ENCODE measurements at regions not wholly inside any gene's neighbourhood (a gene's known extent, or its start where the extent isn't known, plus 50 kb on each side); places are given as distances from the start of the nearest gene placed in this dataset.

DNA sequence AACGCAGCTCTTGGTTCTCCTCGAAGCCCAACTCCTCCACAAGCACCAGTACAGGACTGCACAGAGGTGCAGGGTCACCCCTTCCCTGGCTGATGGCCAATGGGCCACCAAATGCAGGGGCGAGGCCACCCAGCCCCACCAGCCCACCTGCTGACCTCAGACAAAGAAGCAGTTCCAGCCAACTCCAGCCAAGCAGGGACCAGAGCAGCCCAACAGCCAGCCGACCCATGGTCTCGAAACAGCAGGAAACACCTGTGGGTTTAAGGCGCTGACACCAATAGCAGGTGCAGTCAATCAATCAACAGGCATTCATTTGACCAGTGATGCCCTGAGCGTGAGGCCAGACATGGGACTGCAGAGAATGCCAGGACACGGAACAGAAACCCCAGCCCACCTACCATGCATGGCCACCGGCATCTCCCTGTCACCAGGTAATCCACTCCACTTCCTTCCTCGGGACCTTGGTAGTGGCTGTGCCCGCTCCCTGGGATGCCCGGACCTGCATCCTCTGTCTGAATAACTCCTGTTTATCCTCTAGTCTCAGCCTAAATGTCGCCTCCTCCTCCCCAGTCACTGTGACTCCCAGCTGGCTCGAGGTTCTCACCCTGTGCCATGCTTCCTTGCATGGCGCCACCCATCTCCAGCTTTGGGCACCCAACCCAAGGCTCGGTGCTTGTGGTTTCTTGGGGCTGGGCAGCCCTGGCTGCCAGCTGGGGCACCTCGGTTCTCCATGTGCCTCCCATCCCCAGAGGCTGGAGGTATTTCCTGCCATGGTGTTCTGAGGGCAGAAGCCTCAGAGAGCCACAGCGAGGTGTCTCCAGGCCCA is 1475.4 kb downstream of the BRD1 start:
- no peak for DNase-seq

DNA sequence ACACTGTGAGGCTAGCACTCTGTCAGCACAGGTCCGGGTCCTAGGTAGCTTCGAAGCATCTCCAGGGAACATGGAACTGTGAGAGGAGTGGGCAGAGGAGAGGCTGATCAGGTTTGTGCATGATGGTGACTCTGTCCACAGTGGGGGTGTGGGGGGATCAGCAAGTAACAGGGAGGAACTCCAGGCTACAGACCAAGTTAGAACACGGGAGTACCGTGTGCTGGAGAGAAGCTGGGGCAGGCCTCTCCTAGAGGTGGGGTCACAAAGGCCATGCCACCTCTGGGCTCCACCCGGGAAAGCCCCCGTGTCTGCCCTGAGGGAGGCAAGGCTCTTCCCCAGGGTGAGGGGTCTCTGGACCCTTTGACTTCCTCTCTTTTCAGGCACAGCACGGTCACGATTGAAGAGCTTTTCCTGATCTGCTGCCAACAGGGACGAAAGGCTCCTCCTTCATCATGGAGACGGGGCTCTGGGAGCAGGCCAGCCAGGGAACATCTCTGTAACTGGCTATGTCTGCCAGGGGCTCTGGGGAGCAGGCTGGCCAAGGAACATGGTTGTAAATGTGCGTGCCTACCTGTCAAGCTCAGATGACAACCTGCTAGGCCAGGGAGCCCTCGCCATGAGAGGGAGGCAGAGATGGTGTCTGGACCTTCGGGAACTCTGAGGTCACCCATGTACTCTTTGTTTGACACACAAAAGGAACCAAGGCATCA is 1476.1 kb downstream of the BRD1 start:
- DNase-seq: no peak

DNA sequence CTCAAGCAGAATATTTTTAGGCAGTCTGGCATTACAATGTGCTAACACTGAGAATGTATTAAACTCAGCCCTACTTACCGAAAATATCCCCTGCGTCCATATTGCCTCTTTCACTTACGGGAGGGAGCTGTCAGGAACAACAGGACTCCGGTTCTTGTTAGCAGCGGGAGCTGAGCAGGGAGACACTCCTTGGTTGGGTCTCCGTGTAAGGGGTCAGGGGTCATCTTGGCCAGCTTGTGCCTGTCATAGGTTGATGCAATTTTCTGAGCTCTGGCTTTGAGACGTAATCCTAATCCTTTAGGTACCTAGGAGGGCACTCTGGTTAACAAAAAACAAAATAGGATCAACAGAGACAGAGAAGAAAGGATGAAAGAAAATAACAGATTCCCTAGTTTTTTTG is 1477.2 kb downstream of the BRD1 start:
- no peak for DNase-seq

DNA sequence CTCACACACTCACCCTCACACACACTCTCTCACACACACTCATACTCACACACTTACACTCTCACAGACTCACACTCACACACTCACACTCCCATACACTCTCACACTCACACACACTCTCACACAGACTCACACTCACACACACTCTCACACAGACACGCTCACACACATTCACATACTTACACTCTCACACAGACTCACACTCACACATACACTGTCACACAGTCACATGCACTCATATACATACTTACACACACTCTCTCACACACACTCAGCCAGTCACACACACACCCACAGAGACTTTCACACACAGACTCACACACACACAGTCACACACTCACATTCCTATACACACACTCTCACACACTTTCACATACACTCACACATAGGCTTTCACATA is 1478.8 kb downstream of the BRD1 start:
- DNase-seq: no peak

DNA sequence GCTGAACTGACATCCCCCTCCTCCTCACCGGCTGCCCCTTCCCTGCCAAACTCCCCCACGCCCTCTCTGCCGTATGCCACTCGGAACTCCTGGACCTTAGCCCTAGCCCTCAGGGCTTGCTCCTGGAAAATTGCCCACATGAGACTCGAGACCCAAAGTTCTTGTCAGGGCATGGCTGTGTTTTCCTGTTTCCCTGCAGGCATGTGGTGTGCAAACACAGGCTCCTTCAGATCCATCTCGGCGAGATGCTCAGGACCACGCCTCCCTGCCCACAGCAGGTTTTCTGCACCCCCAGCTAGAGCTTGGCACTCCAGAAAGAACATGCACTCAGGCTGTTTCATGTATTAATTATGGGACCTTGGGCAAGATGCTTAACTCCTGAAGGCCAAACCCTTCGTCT is 1480.4 kb downstream of the BRD1 start:
- DNase-seq: no peak

DNA sequence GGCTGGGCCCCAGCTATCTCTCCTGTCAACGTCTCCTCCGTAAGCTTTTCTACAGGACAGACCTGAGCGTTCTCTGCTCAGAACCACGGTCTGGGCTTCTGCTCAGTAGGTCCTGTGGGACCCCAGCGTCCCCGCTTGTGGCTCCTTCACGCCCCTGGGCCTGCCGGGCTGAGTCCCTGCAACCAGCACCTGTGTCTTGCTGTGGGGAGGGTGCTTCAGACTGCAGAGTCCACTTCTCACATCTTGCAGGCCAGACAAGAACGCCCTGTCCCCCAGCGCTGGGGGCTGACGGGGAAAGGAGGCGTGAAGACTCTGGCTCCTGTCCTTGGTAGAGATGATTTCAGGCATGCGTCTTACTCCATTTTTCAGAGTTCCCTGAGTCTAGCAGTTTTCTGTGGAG is 1480.8 kb downstream of the BRD1 start:
- no peak for DNase-seq

DNA sequence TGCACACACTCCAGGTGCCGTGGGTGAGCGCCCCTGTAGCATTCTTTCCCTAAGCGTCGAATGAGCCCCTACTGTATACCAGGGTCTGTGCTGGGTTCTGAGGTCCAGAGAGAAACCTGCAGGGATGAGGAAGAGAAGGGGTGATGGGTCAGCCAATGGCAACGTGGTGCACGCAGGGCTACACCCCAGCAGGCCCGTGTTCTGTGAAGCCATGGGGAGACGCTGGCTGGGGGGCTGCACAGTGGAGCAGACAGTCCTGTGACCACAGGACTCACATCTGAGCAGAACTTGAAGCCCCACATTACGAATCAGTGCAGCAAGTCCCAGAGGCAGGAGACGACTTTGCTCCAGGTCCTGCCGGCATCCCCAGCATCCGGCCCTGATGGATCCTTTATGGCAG is 1481.4 kb downstream of the BRD1 start:
- no peak for DNase-seq

DNA sequence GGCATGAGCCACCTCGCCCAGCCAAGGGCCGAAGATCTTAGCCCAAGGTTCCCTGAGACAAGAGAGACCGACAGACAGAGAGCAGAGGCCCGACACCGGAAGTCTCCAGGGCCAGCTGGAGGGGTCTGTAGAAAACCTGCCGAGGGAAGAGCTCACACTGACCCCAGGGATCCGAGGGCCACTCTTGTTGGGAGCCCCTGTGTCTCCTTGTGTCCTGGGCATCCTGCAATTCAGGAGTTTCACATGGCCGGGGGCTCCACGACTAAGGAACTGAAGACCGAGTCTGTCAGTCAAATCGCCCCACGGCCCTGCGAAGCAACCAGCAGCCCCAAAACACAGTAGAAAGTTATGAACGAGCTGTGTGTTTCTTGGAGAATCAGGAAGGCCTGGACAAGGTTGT is 1482.0 kb downstream of the BRD1 start:
- no peak for DNase-seq

DNA sequence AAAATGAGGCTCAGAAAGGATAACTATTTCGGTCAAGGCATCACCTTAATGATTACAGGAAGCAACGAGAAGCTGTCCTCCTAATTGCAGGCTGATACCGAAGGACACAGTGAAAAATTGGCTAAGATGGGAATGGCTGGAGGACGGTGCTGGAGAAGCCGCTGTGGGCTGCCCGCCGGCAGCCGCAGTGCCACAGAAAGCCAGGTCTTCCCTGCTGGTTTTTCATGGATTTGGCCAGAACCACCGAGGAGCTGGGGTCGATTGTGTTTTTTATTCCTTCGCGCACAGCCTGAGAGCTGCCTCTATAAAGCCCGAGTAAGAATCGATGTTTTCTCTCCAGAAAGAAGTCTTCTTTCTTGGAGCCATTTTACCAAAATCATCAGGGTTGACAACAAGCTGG is 1484.2 kb downstream of the BRD1 start:
- DNase-seq: no peak

DNA sequence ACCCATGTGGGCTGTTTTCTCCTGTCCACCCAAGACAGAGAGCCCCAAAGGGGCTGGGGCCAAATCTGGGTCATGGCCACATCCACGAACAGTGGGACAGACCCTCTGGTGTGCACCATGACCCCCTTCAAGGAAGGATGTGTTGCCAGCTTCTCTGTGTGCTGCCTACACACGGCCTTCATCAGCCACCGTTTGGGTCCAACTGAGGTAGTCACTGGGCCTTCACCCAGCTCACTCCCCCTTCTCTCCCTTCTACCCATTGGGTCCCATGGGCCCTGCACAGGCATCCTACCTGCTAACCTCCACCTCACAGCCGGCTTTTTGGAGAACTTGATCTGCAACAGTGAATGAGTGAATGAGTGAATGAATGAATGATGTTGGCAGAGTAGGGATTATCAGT is 1484.9 kb downstream of the BRD1 start:
- no peak for DNase-seq

DNA sequence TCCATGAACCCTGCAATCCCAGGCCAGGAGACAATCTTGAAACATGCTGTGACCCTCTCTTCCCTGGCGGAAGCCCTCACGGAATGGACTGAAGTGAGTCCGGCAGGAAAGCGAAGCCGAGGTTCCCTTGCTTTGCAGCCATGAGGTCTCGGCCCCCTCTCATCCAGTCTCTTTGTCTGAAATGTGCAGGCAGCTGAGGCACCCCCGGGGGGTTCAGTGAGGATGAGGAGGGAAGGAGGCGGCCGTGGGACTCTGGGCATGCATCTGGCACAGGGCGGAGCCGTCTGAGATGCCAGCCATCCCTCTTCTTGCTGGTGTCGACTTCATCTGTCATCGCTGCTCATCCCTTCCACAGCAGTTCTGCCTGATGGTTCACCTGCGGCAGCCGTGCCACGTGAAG is 1485.7 kb downstream of the BRD1 start:
- DNase-seq: no peak

DNA sequence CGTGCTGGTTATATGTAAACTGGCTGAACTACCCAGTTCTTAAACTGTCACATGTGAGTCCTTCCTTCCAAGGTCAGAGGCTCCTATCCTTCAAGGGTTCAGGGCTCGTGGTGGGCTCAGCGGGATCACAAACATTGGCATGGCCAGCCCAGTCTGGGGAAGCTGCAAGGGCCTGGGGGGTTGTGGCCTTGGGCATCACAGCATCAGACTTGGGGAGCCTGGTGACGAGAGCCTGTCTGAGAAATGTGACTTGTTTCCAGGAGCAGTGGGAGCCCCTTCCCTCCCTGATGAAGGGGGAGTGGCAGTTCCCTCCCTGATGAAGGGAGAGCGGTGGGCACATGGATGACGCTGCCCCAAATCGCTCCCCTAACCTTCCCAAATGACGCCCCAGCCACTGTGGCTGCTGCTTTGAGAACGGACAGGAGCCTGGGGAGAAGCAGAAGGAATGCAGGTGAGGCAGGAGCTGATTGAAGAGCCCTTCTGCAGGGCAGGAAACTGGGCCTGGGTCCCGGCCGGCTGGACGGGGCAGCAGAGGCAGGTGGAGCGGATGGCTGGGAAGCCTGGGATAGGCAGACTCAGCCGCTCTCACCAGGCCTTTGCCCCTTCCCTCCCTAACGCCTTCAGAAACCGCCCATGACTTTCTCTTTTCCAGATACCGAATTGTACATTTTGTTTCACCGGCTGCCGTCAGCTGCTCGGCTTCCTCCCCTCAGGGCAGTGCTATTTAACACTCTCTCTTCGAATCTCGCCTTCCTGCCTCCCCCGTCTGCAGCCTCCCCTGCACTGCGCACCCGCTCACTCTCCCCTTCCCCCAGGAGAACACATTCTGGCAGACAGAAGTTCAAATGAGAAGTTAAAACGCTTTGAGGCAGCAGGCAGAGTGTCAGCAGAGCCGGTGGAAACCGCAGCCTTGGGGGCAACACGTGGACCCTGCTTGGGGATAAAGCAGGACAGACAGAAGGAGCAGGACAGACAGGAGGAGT is 1486.7 kb downstream of the BRD1 start:
- no peak for DNase-seq

DNA sequence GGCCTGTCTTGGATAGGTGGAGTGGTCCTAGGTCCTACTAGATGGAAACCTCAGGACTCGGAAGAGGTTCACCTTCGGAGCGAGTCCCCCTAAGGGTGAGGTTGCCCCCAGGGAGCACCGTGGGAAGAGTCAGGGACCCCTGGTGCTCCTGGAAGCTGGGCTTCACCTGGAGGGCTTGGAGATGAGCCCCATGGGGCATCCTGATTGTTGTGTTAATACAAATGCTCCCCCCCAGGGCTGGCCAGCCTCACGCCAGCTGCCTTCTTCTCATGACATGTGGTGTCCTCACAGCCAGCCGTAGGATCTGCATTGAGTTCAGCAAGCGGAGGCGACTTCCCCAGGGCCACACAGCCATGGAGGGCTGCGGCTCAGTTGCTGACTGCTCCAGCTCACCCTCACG is 1487.5 kb downstream of the BRD1 start:
- no peak for DNase-seq

DNA sequence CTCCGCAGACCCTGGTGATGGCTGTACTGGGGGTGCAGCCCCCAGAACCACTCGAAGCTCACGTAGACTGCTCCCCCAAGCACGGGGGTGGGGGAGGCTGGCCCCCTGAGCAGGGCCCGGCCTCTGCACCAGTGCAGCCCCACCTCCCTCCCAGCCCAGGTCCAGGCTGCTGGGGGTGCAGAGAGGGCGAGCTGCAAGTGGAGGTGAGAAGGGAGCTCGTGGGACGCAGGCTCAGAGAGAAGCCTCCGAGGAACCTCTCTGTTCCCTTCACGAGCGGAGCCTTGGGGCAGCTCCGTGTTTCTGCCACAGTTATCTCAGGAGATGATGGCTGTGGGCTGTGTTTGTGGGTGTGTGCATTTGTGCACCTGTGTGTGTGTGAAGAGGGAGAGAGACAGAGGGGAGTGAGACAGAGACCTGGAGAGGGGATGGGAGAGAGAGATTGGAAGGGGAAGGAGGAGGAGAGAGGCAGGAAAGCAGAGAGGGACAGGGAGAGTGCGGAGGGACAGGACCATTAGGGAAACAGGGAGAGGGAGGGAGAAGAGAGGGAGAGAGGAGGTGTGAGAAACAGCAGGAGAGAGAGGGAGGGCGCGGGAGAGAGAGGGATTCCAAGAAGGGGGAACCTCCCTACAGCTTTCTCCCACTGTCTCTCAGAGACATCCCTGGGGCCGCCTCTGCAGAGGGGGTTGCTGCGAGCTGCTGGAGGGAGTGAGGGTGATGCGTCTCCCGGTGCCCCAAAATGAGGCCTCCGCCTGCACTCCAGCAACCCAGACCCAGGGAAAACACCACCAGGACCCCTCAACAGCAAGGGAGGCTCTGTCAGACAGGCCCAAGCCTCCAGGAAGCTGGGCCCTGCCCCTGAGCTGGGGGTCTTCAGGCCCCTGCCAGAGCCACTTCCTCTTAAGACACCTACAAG is 1488.6 kb downstream of the BRD1 start:
- DNase-seq: no peak

DNA sequence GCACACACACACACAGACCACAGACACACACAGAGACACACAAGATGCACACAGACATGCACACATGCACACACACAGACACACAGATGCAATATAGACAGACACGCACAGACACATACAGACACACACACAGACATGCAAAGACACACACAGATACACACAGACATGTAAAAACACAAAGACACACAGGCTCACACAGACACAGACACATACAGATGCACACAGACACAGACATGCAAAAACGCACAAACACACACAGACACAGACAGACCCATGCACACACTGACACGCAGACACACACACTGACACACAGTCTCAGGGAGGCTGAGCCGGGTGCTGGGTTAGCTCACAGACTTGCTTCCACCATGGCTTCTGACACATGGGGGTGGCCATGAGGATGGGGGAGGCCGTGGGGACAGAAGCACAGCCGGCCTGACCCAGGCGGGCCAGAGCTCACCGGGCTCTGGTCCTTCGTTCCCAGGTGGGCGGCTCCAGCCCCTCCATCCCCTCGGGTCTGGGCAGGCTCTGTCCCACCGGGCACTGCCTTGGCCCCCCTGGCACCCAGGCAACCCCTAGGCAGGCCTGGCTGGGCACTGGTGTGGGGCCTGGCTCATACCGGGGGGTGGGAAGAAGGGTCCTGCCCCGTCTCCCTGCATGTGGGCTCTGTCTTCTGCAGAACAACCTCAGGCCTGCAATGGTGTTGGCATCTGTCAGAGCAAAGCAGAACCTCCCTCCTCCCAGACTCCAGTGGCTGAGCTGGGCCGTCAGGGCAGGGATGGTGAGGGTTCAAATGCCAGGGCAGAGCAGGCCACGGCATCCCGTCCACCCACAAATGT is 1489.5 kb downstream of the BRD1 start:
- DNase-seq: no peak

DNA sequence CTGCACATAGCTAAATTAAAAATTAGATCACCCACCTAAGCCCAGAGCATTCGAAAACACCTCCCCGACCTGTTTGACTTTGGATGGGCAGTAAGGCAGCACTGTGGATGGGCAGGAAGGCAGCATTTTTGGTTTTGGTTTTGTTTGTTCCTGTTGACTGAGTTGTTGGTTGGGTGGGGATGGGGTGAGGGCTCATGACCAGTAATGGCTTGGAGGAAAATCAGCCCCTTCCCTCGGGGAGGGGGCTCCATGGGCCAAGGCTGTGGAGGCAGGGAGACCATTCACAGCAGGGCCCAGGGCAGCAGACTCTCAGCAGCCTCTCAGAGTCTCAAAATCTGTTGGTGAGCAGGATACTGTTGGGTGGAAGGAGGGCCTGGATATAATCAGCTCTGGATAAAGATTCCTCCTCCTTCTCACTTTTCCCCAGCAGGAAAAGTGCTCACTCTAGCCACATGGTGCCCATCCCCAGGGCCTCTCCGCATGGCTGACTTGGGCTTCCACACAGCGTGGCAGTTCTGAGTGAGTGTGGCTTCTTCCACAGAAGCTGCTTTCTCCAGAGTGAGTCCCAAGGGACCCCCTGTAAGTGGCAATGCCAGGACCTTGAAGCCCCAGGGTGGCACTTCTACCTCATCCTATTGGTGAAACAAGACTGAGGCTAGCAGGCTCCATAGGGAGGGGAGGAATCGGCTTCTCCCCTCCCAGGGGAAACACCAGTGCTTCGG is 1491.2 kb downstream of the BRD1 start:
- DNase-seq: no peak

DNA sequence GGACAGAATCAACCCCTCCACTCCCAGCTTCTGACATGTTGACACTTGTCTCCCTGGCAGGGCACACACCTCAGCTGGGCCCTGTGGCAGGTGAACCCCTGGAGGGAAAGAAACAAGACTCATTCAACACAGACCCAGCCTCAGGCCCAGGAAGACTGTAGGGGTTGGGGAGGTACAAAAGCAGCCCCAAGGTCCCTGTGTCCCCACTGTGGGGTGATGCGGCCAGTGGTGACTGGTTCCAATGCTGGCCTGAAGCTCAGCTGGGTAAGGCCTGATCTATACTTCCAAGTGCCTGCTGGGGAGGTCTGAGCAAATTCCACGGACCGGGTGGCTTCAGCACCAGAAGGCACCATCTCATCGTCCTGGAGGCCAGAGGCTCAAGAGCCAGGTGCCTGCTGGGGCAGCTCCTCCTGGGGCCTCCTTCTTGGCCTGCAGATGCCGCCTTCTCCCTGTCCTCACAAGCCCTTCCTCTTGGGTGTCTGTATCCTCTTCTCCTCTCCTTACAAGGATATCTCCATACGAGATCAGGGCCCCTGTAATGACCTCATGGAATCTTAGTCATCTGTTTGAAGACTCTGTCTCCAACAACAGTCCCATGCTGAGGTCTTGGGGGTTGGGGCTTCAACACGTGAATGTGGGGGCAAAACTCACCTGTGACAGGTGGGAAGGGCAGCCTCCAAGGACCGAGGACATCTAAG is 1492.1 kb downstream of the BRD1 start:
- no peak for DNase-seq

DNA sequence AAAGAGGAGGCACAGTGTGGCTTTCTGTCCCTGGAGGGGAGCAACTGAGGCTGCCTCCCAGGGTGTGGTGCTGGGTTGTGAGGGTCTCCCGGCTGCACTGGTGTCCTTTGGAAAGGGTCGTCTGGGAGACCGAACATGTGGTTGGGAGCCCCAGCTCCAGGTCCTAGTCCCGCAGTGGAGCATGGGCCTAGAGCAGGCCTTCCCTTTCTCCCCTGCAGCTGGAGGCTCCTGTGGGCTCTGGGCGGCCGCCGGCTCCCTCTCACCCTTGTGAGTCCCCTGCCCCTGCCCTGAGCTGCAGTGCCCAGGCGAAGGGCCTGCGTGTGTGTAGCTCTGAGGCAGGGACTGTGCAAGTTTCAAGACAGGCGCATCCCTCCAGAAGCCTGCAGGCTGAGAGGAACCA is 1492.7 kb downstream of the BRD1 start:
- DNase-seq: no peak

DNA sequence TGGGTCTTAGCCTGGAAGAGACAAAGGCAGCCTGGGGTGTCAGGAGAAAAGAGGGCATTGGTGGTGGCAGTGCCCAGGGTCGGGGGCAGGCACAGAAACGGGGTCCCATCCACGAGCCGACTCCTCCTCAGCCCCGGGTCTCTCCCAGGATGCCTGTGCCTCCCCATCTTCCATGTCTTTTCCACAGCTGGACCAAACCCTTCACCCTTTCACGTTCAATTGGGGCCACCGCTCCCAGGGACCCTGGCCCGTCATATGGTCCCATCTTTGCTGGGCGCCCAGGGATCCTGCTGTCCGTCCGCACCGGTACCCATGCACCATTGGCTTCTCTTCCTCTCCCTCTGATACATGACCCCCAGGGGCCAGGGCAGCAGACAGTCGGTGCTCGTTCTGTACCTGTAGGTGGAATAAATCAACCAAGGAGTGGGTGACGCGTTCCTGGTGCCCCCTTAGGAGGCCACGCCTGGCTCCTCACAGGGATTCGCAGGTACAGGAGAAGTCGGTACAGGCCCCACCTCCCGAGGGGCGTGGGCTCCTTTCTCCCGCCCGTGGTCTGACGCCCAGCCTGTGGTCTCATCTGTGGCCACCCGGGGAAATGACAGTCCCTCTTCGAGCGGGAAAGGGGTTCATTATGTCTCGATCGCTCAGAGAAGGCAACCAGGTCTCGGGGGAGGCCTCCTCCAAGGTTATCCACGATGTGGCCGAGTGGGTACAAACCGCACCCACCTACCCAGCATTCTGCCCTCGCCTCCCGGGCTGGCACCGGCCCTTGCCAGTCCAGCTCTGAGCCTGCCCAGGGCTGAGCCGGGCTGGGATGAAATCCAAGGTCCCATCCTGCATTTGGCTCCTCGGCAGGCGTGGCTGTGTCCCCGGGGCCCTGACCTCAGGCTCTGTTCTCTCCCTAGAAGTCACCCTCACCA is 1493.6 kb downstream of the BRD1 start:
- no peak for DNase-seq

Measured in activated effector memory CD4-positive, alpha-beta T cell treated with Interleukin-2 at 50 U/mL for 16 hours (primary cell).